ENCODE measurements at regions not wholly inside any gene's neighbourhood (a gene's known extent, or its start where the extent isn't known, plus 50 kb on each side); places are given as distances from the start of the nearest gene placed in this dataset.

GRCh38 chr21:43348801-43349261 is 78.1 kb downstream of the SIK1 start:
- TF ChIP-seq CTCF (IDR thresholded peaks at IDR 0.05; ENCODE audit: insufficient read depth, low read length), result no peak
- DNase-seq (ENCODE audit: low read depth), result no peak
- no peak overlapping the region for H3K4me3 ChIP-seq (ENCODE audit: low read depth, low read length)

- no peak for TF ChIP-seq CTCF (IDR thresholded peaks at IDR 0.05; ENCODE audit: insufficient read depth, low read length)
- DNase-seq (ENCODE audit: low read depth), result no peak
- no peak overlapping the region for H3K4me3 ChIP-seq (ENCODE audit: low read depth, low read length)
Measured at GRCh38 chr21:43348170-43348766, 78.7 kb downstream of the SIK1 start.

- H3K4me3 ChIP-seq (ENCODE audit: low read depth, low read length), result no peak overlapping the region
- no peak for DNase-seq (ENCODE audit: low read depth)
- no peak for TF ChIP-seq CTCF (IDR thresholded peaks at IDR 0.05; ENCODE audit: insufficient read depth, low read length)
Measured at GRCh38 chr21:43347461-43348169, 79.3 kb downstream of the SIK1 start.

GRCh38 chr21:43346551-43346950 is 80.4 kb downstream of the SIK1 start:
- no peak for TF ChIP-seq CTCF (IDR thresholded peaks at IDR 0.05; ENCODE audit: insufficient read depth, low read length)
- H3K4me3 ChIP-seq (ENCODE audit: low read depth, low read length), result no peak overlapping the region
- DNase-seq (ENCODE audit: low read depth), result no peak

GRCh38 chr21:43345746-43346409 is 81.1 kb downstream of the SIK1 start:
- peak; percentile 48 for DNase-seq (ENCODE audit: low read depth)
- no peak for TF ChIP-seq CTCF (IDR thresholded peaks at IDR 0.05; ENCODE audit: insufficient read depth, low read length)
- H3K4me3 ChIP-seq (ENCODE audit: low read depth, low read length), result no peak overlapping the region

- no peak for TF ChIP-seq CTCF (IDR thresholded peaks at IDR 0.05; ENCODE audit: insufficient read depth, low read length)
- no peak for DNase-seq (ENCODE audit: low read depth)
- H3K4me3 ChIP-seq (ENCODE audit: low read depth, low read length), result no peak overlapping the region
Measured at GRCh38 chr21:43345046-43345745, 81.7 kb downstream of the SIK1 start.

Data from fibroblast of the aortic adventitia (primary cell).